Neural cell (in vitro differentiated cells): ENCODE measurements at regions not wholly inside any gene's neighbourhood (a gene's known extent, or its start where the extent isn't known, plus 50 kb on each side); places are given as distances from the start of the nearest gene placed in this dataset.

Experiments used
- H2AFZ ChIP-seq: fragments of 200-600, 300-800 bp; sonication (generic), shearing (Covaris generic); 2 replicates; pipeline ENCODE4 v1.6.0; 2014; ENCODE audit warnings: low read depth, mild to moderate bottlenecking, antibody characterized with exemption, low read length, moderate library complexity
- H3F3A ChIP-seq: fragments of 200-600 bp; shearing (Covaris generic); 2 replicates; pipeline ENCODE4 v1.6.1; 2016; ENCODE audit warnings: mild to moderate bottlenecking, moderate library complexity, mixed read lengths, antibody characterized with exemption, low read length; ENCODE audit not compliant: insufficient read depth, poor library complexity, severe bottlenecking
- H3K27ac ChIP-seq: fragments of 200-600, 300-800 bp; sonication (generic), shearing (Covaris generic); 2 replicates; pipeline ENCODE4 v1.5.1; 2014; ENCODE audit warnings: mild to moderate bottlenecking, low read length, moderate library complexity
- H3K27me3 ChIP-seq: fragments of 300-800, 200-600 bp; sonication (generic), shearing (Covaris generic); 2 replicates; pipeline ENCODE4 v1.6.0; 2014; ENCODE audit warnings: mild to moderate bottlenecking, low read depth, low read length, moderate library complexity; ENCODE audit not compliant: insufficient read depth
- H3K36me3 ChIP-seq: fragments of 300-800, 200-600 bp; sonication (generic), shearing (Covaris generic); 2 replicates; pipeline ENCODE4 v1.5.1; 2014; ENCODE audit warnings: mild to moderate bottlenecking, antibody characterized with exemption, low read length, moderate library complexity; ENCODE audit not compliant: insufficient read depth
- H3K4me2 ChIP-seq: fragments of 300-800, 200-600 bp; sonication (generic), shearing (Covaris generic); 2 replicates; pipeline ENCODE4 v1.6.0; 2014; ENCODE audit warnings: mild to moderate bottlenecking, low read length
- H3K4me3 ChIP-seq: fragments of 300-800, 200-600 bp; sonication (generic), shearing (Covaris generic); 2 replicates; pipeline ENCODE4 v1.5.1; 2014; ENCODE audit warnings: mild to moderate bottlenecking, low read length, moderate library complexity
- H3K79me2 ChIP-seq: fragments of 200-600 bp; shearing (Covaris generic); replicated peaks from 2 replicates; pipeline ENCODE4 v1.6.0; 2014; ENCODE audit warnings: mild to moderate bottlenecking, low read length, moderate library complexity; ENCODE audit not compliant: insufficient read depth
- H3K9ac ChIP-seq: fragments of 300-800, 200-600 bp; sonication (generic), shearing (Covaris generic); 2 replicates; pipeline ENCODE4 v1.6.1; 2016; ENCODE audit warnings: mild to moderate bottlenecking, low read length, mixed read lengths
- H3K9me2 ChIP-seq: fragments of 200-600 bp; shearing (Covaris generic); 2 replicates; pipeline ENCODE4 v1.6.1; 2016; ENCODE audit warnings: mild to moderate bottlenecking, low read length, mixed read lengths; ENCODE audit not compliant: insufficient read depth
- H3K9me3 ChIP-seq: fragments of 200-600, 300-800 bp; sonication (generic), shearing (Covaris generic); 2 replicates; pipeline ENCODE4 v1.6.1; 2016; ENCODE audit warnings: mild to moderate bottlenecking, mixed run types, low read length, moderate library complexity, mixed read lengths
- H4K20me1 ChIP-seq: fragments of 200-600 bp; shearing (Covaris generic); 2 replicates; pipeline ENCODE4 v1.6.1; 2016; ENCODE audit warnings: mild to moderate bottlenecking, mixed run types; ENCODE audit not compliant: insufficient read depth
- CTCF ChIP-seq: fragments of 450-650 bp; IDR thresholded peaks from 2 replicates; pipeline ENCODE4 v1.5.1; 2014; ENCODE audit warnings: antibody characterized with exemption, mild to moderate bottlenecking, moderate library complexity; ENCODE audit not compliant: poor library complexity, severe bottlenecking
- EP300 ChIP-seq: fragments of 450-650 bp; conservative IDR thresholded peaks from 2 replicates; pipeline ENCODE4 v1.6.1; 2014; ENCODE audit warnings: antibody characterized with exemption, mild to moderate bottlenecking, moderate library complexity; ENCODE audit not compliant: poor library complexity, severe bottlenecking
- EZH2 ChIP-seq: fragments of 200-600, 300-800 bp; shearing (Covaris generic), sonication (generic); IDR thresholded peaks from 2 replicates; pipeline ENCODE4 v1.6.1; 2014; ENCODE audit warnings: antibody characterized with exemption, low read length, borderline replicate concordance, mild to moderate bottlenecking; ENCODE audit not compliant: insufficient read depth, poor library complexity, severe bottlenecking
- MXI1 ChIP-seq: fragments of 450-650 bp; conservative IDR thresholded peaks from 2 replicates; pipeline ENCODE4 v1.6.1; 2014; ENCODE audit warnings: antibody characterized with exemption, mild to moderate bottlenecking; ENCODE audit not compliant: poor library complexity, severe bottlenecking
- POLR2AphosphoS5 ChIP-seq: IDR thresholded peaks from 2 replicates; pipeline ENCODE4 v1.6.1; 2012
- RAD21 ChIP-seq: fragments of 450-650 bp; conservative IDR thresholded peaks from 2 replicates; pipeline ENCODE4 v1.6.1; 2014; ENCODE audit warnings: antibody characterized with exemption, mild to moderate bottlenecking, moderate library complexity
- REST ChIP-seq: IDR thresholded peaks from 2 replicates; pipeline ENCODE4 v1.6.1; 2012; ENCODE audit warnings: borderline replicate concordance
- SMC3 ChIP-seq: fragments of 450-650 bp; conservative IDR thresholded peaks from 2 replicates; pipeline ENCODE4 v1.6.1; 2014; ENCODE audit warnings: antibody characterized with exemption, mild to moderate bottlenecking, moderate library complexity; ENCODE audit not compliant: poor library complexity
- TAF1 ChIP-seq: IDR thresholded peaks from 2 replicates; pipeline ENCODE4 v1.6.1; 2012; ENCODE audit warnings: low read depth

- TF ChIP-seq REST (no peak), EP300 (no peak), MXI1 (no peak), RAD21 (no peak), TAF1 (no peak)
- Histone ChIP-seq H3K9ac (no peak overlapping the region), H4K20me1 (no peaks in the 10 kb centered on the region), H3K4me2 (no peak overlapping the region), H3K36me3 (no peaks in the 10 kb centered on the region), H3K9me2 (no peaks in the 10 kb centered on the region), H2AFZ (no peak overlapping the region), H3K79me2 (no peaks in the 10 kb centered on the region), H3K27ac (no peak overlapping the region), H3K27me3 (no peaks in the 10 kb centered on the region), H3F3A (no peaks in the 10 kb centered on the region), H3K9me3 (no peaks in the 10 kb centered on the region), H3K4me3 (no peak overlapping the region)
Measured at GRCh38 chr4:181388061-181388460, 855.1 kb upstream of the TENM3 start.

GRCh38 chr4:181416966-181417365 lies 826.2 kb upstream of the TENM3 start:
- no peaks in the 10 kb centered on the region for H3K9me2 ChIP-seq
- no peak overlapping the region for H2AFZ ChIP-seq
- TF ChIP-seq CTCF (no peak), EZH2 (no peak), EP300 (no peak), MXI1 (no peak), SMC3 (no peak), RAD21 (no peak), TAF1 (no peak), POLR2AphosphoS5 (no peak), REST (no peak)
- no peaks in the 10 kb centered on the region for H3K9me3 ChIP-seq
- no peaks in the 10 kb centered on the region for H3K36me3 ChIP-seq
- no peak overlapping the region for H3K4me2 ChIP-seq
- no peaks in the 10 kb centered on the region for H3K79me2 ChIP-seq
- H3K27ac ChIP-seq = no peak overlapping the region
- H3K27me3 ChIP-seq = no peaks in the 10 kb centered on the region
- no peaks in the 10 kb centered on the region for H4K20me1 ChIP-seq
- no peak overlapping the region for H3K4me3 ChIP-seq
- H3K9ac ChIP-seq = no peak overlapping the region
- H3F3A ChIP-seq = no peaks in the 10 kb centered on the region
